T-helper 1 cell treated with Interleukin-12 subunit alpha and Interleukin-12 subunit beta and Interleukin-4 antibody, amounts not matched to agents 30 μg/mL and 1 μg/mL, for 36 hours (primary cell): ENCODE measurements at regions not wholly inside any gene's neighbourhood (a gene's known extent, or its start where the extent isn't known, plus 50 kb on each side); places are given as distances from the start of the nearest gene placed in this dataset.
"Not testable (repeated sequence)": the region's sequence is repeated elsewhere in the genome, so short reads cannot be mapped to it uniquely, and the experiment has no call there.

Experiments used
- H3K27ac Mint-ChIP-seq: one replicate; pipeline ENCODE4 v1.8.0; 2021; ENCODE audit warnings: mild to moderate bottlenecking, mixed read lengths
- H3K27me3 Mint-ChIP-seq: one replicate; pipeline ENCODE4 v1.8.0; 2021; ENCODE audit warnings: low read depth, mixed read lengths
- H3K36me3 Mint-ChIP-seq: one replicate; pipeline ENCODE4 v1.8.0; 2021; ENCODE audit warnings: low read depth, mixed read lengths
- H3K4me1 Mint-ChIP-seq: one replicate; pipeline ENCODE4 v1.8.0; 2021; ENCODE audit warnings: low read depth, mixed read lengths
- H3K4me3 Mint-ChIP-seq: one replicate; pipeline ENCODE4 v1.8.0; 2021; ENCODE audit warnings: mild to moderate bottlenecking, moderate library complexity, mixed read lengths
- H3K9me3 Mint-ChIP-seq: one replicate; pipeline ENCODE4 v1.8.0; 2021; ENCODE audit warnings: mixed read lengths

GRCh38 chr2:215548714-215549113, 112.8 kb upstream of the FN1 start:
- Mint-ChIP-seq H3K4me3 (no peak overlapping the region), H3K4me1 (no peaks in the 10 kb centered on the region), H3K27ac (no peak overlapping the region), H3K9me3 (no peaks in the 10 kb centered on the region), H3K27me3 (no peaks in the 10 kb centered on the region), H3K36me3 (no peaks in the 10 kb centered on the region)

GRCh38 chr2:215542690-215543089, 106.8 kb upstream of the FN1 start:
- Mint-ChIP-seq H3K4me1 (peaks cover 1% of the 10 kb centered on the region), H3K27me3 (peaks cover 3% of the 10 kb centered on the region), H3K27ac (no peak overlapping the region), H3K9me3 (no peaks in the 10 kb centered on the region), H3K36me3 (no peaks in the 10 kb centered on the region), H3K4me3 (no peak overlapping the region)

- peaks cover 1% of the 10 kb centered on the region for H3K4me1 Mint-ChIP-seq
- no peak overlapping the region for H3K4me3 Mint-ChIP-seq
- H3K9me3 Mint-ChIP-seq: no peaks in the 10 kb centered on the region
- peaks cover 3% of the 10 kb centered on the region for H3K27me3 Mint-ChIP-seq
- H3K27ac Mint-ChIP-seq: no peak overlapping the region
- no peaks in the 10 kb centered on the region for H3K36me3 Mint-ChIP-seq
Observed at GRCh38 chr2:215540658-215541057, 104.8 kb upstream of the FN1 start.

- no peaks in the 10 kb centered on the region for H3K27me3 Mint-ChIP-seq
- no peak overlapping the region for H3K27ac Mint-ChIP-seq
- H3K9me3 Mint-ChIP-seq: no peaks in the 10 kb centered on the region
- no peaks in the 10 kb centered on the region for H3K36me3 Mint-ChIP-seq
- H3K4me1 Mint-ChIP-seq: no peaks in the 10 kb centered on the region
- H3K4me3 Mint-ChIP-seq: no peak overlapping the region
Observed at GRCh38 chr2:215537611-215538010, 101.7 kb upstream of the FN1 start.

GRCh38 chr2:215536510-215536909, 100.6 kb upstream of the FN1 start:
- Mint-ChIP-seq H3K36me3 (no peaks in the 10 kb centered on the region), H3K27ac (no peak overlapping the region), H3K4me3 (no peak overlapping the region)

GRCh38 chr2:215535741-215536140, 99.9 kb upstream of the FN1 start:
- no peaks in the 10 kb centered on the region for H3K9me3 Mint-ChIP-seq
- no peaks in the 10 kb centered on the region for H3K4me1 Mint-ChIP-seq
- H3K27ac Mint-ChIP-seq: no peak overlapping the region
- no peaks in the 10 kb centered on the region for H3K36me3 Mint-ChIP-seq
- no peaks in the 10 kb centered on the region for H3K27me3 Mint-ChIP-seq
- H3K4me3 Mint-ChIP-seq: no peak overlapping the region

More at GRCh38 chr2:215536510-215536909, 100.6 kb upstream of the FN1 start:
- H3K27me3 Mint-ChIP-seq: no peaks in the 10 kb centered on the region
- H3K9me3 Mint-ChIP-seq: no peaks in the 10 kb centered on the region
- H3K4me1 Mint-ChIP-seq: no peaks in the 10 kb centered on the region

- Mint-ChIP-seq H3K27me3 (no peaks in the 10 kb centered on the region), H3K4me1 (no peaks in the 10 kb centered on the region), H3K9me3 (no peaks in the 10 kb centered on the region), H3K4me3 (no peak overlapping the region), H3K27ac (no peak overlapping the region), H3K36me3 (no peaks in the 10 kb centered on the region)
Observed at GRCh38 chr2:215535125-215535668, 99.3 kb upstream of the FN1 start.

- not testable (repeated sequence) for H3K4me1 Mint-ChIP-seq, H3K9me3 Mint-ChIP-seq, H3K27me3 Mint-ChIP-seq, H3K36me3 Mint-ChIP-seq, H3K27ac Mint-ChIP-seq, H3K4me3 Mint-ChIP-seq
Observed at GRCh38 chr2:215533716-215534115, 97.8 kb upstream of the FN1 start.

GRCh38 chr2:215532844-215533243, 97.0 kb upstream of the FN1 start:
- Mint-ChIP-seq H3K4me1 (no peaks in the 10 kb centered on the region), H3K27me3 (no peaks in the 10 kb centered on the region), H3K36me3 (no peaks in the 10 kb centered on the region), H3K4me3 (no peak overlapping the region), H3K27ac (no peak overlapping the region), H3K9me3 (no peaks in the 10 kb centered on the region)

- Mint-ChIP-seq H3K27ac (no peak overlapping the region), H3K27me3 (no peaks in the 10 kb centered on the region), H3K36me3 (no peaks in the 10 kb centered on the region), H3K9me3 (no peaks in the 10 kb centered on the region), H3K4me3 (no peak overlapping the region), H3K4me1 (no peaks in the 10 kb centered on the region)
Observed at GRCh38 chr2:215531284-215531683, 95.4 kb upstream of the FN1 start.

- Mint-ChIP-seq H3K4me1 (no peaks in the 10 kb centered on the region), H3K36me3 (no peaks in the 10 kb centered on the region), H3K4me3 (no peak overlapping the region), H3K27ac (no peak overlapping the region), H3K9me3 (no peaks in the 10 kb centered on the region), H3K27me3 (no peaks in the 10 kb centered on the region)
Observed at GRCh38 chr2:215530191-215530968, 94.5 kb upstream of the FN1 start.

GRCh38 chr2:215529271-215529670, 93.4 kb upstream of the FN1 start:
- Mint-ChIP-seq H3K27ac (no peak overlapping the region), H3K9me3 (no peaks in the 10 kb centered on the region), H3K4me3 (no peak overlapping the region), H3K4me1 (no peaks in the 10 kb centered on the region), H3K27me3 (no peaks in the 10 kb centered on the region), H3K36me3 (no peaks in the 10 kb centered on the region)

GRCh38 chr2:215528555-215528954, 92.7 kb upstream of the FN1 start:
- Mint-ChIP-seq H3K9me3 (no peaks in the 10 kb centered on the region), H3K27me3 (no peaks in the 10 kb centered on the region), H3K4me3 (no peak overlapping the region), H3K36me3 (no peaks in the 10 kb centered on the region), H3K4me1 (no peaks in the 10 kb centered on the region), H3K27ac (no peak overlapping the region)

- no peak overlapping the region for H3K4me3 Mint-ChIP-seq
Observed at GRCh38 chr2:215527736-215528135, 91.9 kb upstream of the FN1 start.

GRCh38 chr2:215526341-215526740, 90.5 kb upstream of the FN1 start:
- no peak overlapping the region for H3K27ac Mint-ChIP-seq
- H3K9me3 Mint-ChIP-seq: no peaks in the 10 kb centered on the region
- no peaks in the 10 kb centered on the region for H3K36me3 Mint-ChIP-seq
- no peak overlapping the region for H3K4me3 Mint-ChIP-seq
- H3K27me3 Mint-ChIP-seq: no peaks in the 10 kb centered on the region
- H3K4me1 Mint-ChIP-seq: no peaks in the 10 kb centered on the region

More at GRCh38 chr2:215527736-215528135, 91.9 kb upstream of the FN1 start:
- Mint-ChIP-seq H3K27me3 (no peaks in the 10 kb centered on the region), H3K36me3 (no peaks in the 10 kb centered on the region), H3K9me3 (no peaks in the 10 kb centered on the region), H3K4me1 (no peaks in the 10 kb centered on the region), H3K27ac (no peak overlapping the region)
